ENCODE measurements at regions not wholly inside any gene's neighbourhood (a gene's known extent, or its start where the extent isn't known, plus 50 kb on each side); places are given as distances from the start of the nearest gene placed in this dataset.

GRCh38 chr7:25304691-25305090, 76.4 kb upstream of the NPVF start:
- TF ChIP-seq TAF1 (IDR thresholded peaks at IDR 0.05; ENCODE audit: borderline replicate concordance, low read depth, low read length) = no peak
- no peak for TF ChIP-seq POLR2AphosphoS5 (IDR thresholded peaks at IDR 0.05; ENCODE audit: low read depth, low read length)
- no peak for TF ChIP-seq POLR2A (IDR thresholded peaks at IDR 0.05; ENCODE audit: low read depth, low read length)
- FAIRE-seq (no peak), DNase-seq (ENCODE audit: insufficient read length) (no peak)

GRCh38 chr7:25305831-25306230, 77.5 kb upstream of the NPVF start:
- TF ChIP-seq POLR2AphosphoS5 (IDR thresholded peaks at IDR 0.05; ENCODE audit: low read depth, low read length) (no peak), TAF1 (IDR thresholded peaks at IDR 0.05; ENCODE audit: borderline replicate concordance, low read depth, low read length) (no peak), POLR2A (IDR thresholded peaks at IDR 0.05; ENCODE audit: low read depth, low read length) (no peak)
- no peak for DNase-seq (ENCODE audit: insufficient read length)
- FAIRE-seq = no peak

GRCh38 chr7:25307624-25308023, 79.3 kb upstream of the NPVF start:
- no peak for FAIRE-seq
- no peak for TF ChIP-seq TAF1 (IDR thresholded peaks at IDR 0.05; ENCODE audit: borderline replicate concordance, low read depth, low read length)
- TF ChIP-seq POLR2A (IDR thresholded peaks at IDR 0.05; ENCODE audit: low read depth, low read length) = no peak
- DNase-seq (ENCODE audit: insufficient read length) = no peak

GRCh38 chr7:25308246-25308645, 80.0 kb upstream of the NPVF start:
- DNase-seq (ENCODE audit: insufficient read length) = no peak
- TF ChIP-seq POLR2A (IDR thresholded peaks at IDR 0.05; ENCODE audit: low read depth, low read length) (no peak), TAF1 (IDR thresholded peaks at IDR 0.05; ENCODE audit: borderline replicate concordance, low read depth, low read length) (no peak), POLR2AphosphoS5 (IDR thresholded peaks at IDR 0.05; ENCODE audit: low read depth, low read length) (no peak)
- FAIRE-seq = no peak

- DNase-seq (ENCODE audit: insufficient read length) (no peak), FAIRE-seq (no peak)
- TF ChIP-seq POLR2A (IDR thresholded peaks at IDR 0.05; ENCODE audit: low read depth, low read length) (no peak), TAF1 (IDR thresholded peaks at IDR 0.05; ENCODE audit: borderline replicate concordance, low read depth, low read length) (no peak), POLR2AphosphoS5 (IDR thresholded peaks at IDR 0.05; ENCODE audit: low read depth, low read length) (no peak)
Measured at GRCh38 chr7:25308906-25309705, 80.8 kb upstream of the NPVF start.

- FAIRE-seq = no peak
Measured at GRCh38 chr7:25310896-25311295, 82.6 kb upstream of the NPVF start.

GRCh38 chr7:25311346-25311745, 83.1 kb upstream of the NPVF start:
- FAIRE-seq = no peak
- DNase-seq (ENCODE audit: insufficient read length) = no peak
- TF ChIP-seq POLR2AphosphoS5 (IDR thresholded peaks at IDR 0.05; ENCODE audit: low read depth, low read length) = no peak
- no peak for TF ChIP-seq POLR2A (IDR thresholded peaks at IDR 0.05; ENCODE audit: low read depth, low read length)
- no peak for TF ChIP-seq TAF1 (IDR thresholded peaks at IDR 0.05; ENCODE audit: borderline replicate concordance, low read depth, low read length)

More at GRCh38 chr7:25310896-25311295, 82.6 kb upstream of the NPVF start:
- no peak for TF ChIP-seq TAF1 (IDR thresholded peaks at IDR 0.05; ENCODE audit: borderline replicate concordance, low read depth, low read length)
- TF ChIP-seq POLR2A (IDR thresholded peaks at IDR 0.05; ENCODE audit: low read depth, low read length) = no peak
- no peak for TF ChIP-seq POLR2AphosphoS5 (IDR thresholded peaks at IDR 0.05; ENCODE audit: low read depth, low read length)
- DNase-seq (ENCODE audit: insufficient read length) = no peak

GRCh38 chr7:25312968-25313367, 84.7 kb upstream of the NPVF start:
- no peak for DNase-seq (ENCODE audit: insufficient read length)
- FAIRE-seq = no peak
- TF ChIP-seq POLR2A (IDR thresholded peaks at IDR 0.05; ENCODE audit: low read depth, low read length) (no peak), TAF1 (IDR thresholded peaks at IDR 0.05; ENCODE audit: borderline replicate concordance, low read depth, low read length) (no peak), POLR2AphosphoS5 (IDR thresholded peaks at IDR 0.05; ENCODE audit: low read depth, low read length) (no peak)

- DNase-seq (ENCODE audit: insufficient read length) = no peak
- no peak for FAIRE-seq
- no peak for TF ChIP-seq POLR2AphosphoS5 (IDR thresholded peaks at IDR 0.05; ENCODE audit: low read depth, low read length)
- TF ChIP-seq TAF1 (IDR thresholded peaks at IDR 0.05; ENCODE audit: borderline replicate concordance, low read depth, low read length) = no peak
- TF ChIP-seq POLR2A (IDR thresholded peaks at IDR 0.05; ENCODE audit: low read depth, low read length) = no peak
Measured at GRCh38 chr7:25313526-25313925, 85.2 kb upstream of the NPVF start.

GRCh38 chr7:25314094-25314730, 85.9 kb upstream of the NPVF start:
- FAIRE-seq (no peak), DNase-seq (ENCODE audit: insufficient read length) (no peak)
- no peak for TF ChIP-seq POLR2A (IDR thresholded peaks at IDR 0.05; ENCODE audit: low read depth, low read length)
- no peak for TF ChIP-seq POLR2AphosphoS5 (IDR thresholded peaks at IDR 0.05; ENCODE audit: low read depth, low read length)
- no peak for TF ChIP-seq TAF1 (IDR thresholded peaks at IDR 0.05; ENCODE audit: borderline replicate concordance, low read depth, low read length)

GRCh38 chr7:25314731-25315267, 86.5 kb upstream of the NPVF start:
- FAIRE-seq (no peak), DNase-seq (ENCODE audit: insufficient read length) (no peak)
- no peak for TF ChIP-seq TAF1 (IDR thresholded peaks at IDR 0.05; ENCODE audit: borderline replicate concordance, low read depth, low read length)
- TF ChIP-seq POLR2AphosphoS5 (IDR thresholded peaks at IDR 0.05; ENCODE audit: low read depth, low read length) = no peak
- no peak for TF ChIP-seq POLR2A (IDR thresholded peaks at IDR 0.05; ENCODE audit: low read depth, low read length)

- TF ChIP-seq TAF1 (IDR thresholded peaks at IDR 0.05; ENCODE audit: borderline replicate concordance, low read depth, low read length) (no peak), POLR2AphosphoS5 (IDR thresholded peaks at IDR 0.05; ENCODE audit: low read depth, low read length) (no peak), POLR2A (IDR thresholded peaks at IDR 0.05; ENCODE audit: low read depth, low read length) (no peak)
- FAIRE-seq (no peak), DNase-seq (ENCODE audit: insufficient read length) (no peak)
Measured at GRCh38 chr7:25316366-25316765, 88.1 kb upstream of the NPVF start.
